H1 (cell line): ENCODE measurements at regions not wholly inside any gene's neighbourhood (a gene's known extent, or its start where the extent isn't known, plus 50 kb on each side); places are given as distances from the start of the nearest gene placed in this dataset.

ENCODE experiments used
- CHD2 ChIP-seq: IDR thresholded peaks from 2 replicates; pipeline ENCODE4 v1.6.1; 2012; ENCODE audit warnings: low read length, improper control_type of control experiment
- KDM4A ChIP-seq: IDR thresholded peaks from one replicate; pipeline ENCODE4 v1.7.1; 2012; ENCODE audit warnings: low read depth, mild to moderate bottlenecking, moderate library complexity, low read length, inconsistent platforms; ENCODE audit not compliant: severe bottlenecking
- MAFK ChIP-seq: IDR thresholded peaks from 2 replicates; pipeline ENCODE4 v1.6.1; 2012; ENCODE audit warnings: low read depth, mild to moderate bottlenecking, improper control_type of control experiment, low read length
- POLR2AphosphoS5 ChIP-seq: IDR thresholded peaks from 2 replicates; pipeline ENCODE4 v1.6.1; 2011; ENCODE audit warnings: low read depth, low read length
- RXRA ChIP-seq: IDR thresholded peaks from 2 replicates; pipeline ENCODE4 v1.6.1; 2011; ENCODE audit warnings: low read depth, mild to moderate bottlenecking, low read length, moderate library complexity; ENCODE audit not compliant: insufficient read depth
- SUZ12 ChIP-seq: fragments of 200-600 bp; sonication (generic); IDR thresholded peaks from 2 replicates; pipeline ENCODE4 v1.6.1; 2012; ENCODE audit warnings: mild to moderate bottlenecking, inconsistent platforms, low read length, moderate library complexity, mixed read lengths
- TF ChIP-seq, protein P1 (sequence below): IDR thresholded peaks from 2 replicates; pipeline ENCODE4 v1.6.1; 2012; ENCODE audit warnings: inconsistent platforms
- TF ChIP-seq, protein P2 (sequence below), 3 experiments: IDR thresholded peaks; 1 replicate in 2 of 3; 2 replicates in 1 of 3; pipeline versions ENCODE4 v1.5.1 to v1.6.1; 2011; ENCODE audit warnings: low read length in 3 of 3, mild to moderate bottlenecking in 3 of 3, inconsistent platforms in 2 of 3, low read depth in 1 of 3, moderate library complexity in 1 of 3; ENCODE audit not compliant: insufficient read depth in 1 of 3; ENCODE audit errors: control extremely low read depth in 1 of 3

DNA sequence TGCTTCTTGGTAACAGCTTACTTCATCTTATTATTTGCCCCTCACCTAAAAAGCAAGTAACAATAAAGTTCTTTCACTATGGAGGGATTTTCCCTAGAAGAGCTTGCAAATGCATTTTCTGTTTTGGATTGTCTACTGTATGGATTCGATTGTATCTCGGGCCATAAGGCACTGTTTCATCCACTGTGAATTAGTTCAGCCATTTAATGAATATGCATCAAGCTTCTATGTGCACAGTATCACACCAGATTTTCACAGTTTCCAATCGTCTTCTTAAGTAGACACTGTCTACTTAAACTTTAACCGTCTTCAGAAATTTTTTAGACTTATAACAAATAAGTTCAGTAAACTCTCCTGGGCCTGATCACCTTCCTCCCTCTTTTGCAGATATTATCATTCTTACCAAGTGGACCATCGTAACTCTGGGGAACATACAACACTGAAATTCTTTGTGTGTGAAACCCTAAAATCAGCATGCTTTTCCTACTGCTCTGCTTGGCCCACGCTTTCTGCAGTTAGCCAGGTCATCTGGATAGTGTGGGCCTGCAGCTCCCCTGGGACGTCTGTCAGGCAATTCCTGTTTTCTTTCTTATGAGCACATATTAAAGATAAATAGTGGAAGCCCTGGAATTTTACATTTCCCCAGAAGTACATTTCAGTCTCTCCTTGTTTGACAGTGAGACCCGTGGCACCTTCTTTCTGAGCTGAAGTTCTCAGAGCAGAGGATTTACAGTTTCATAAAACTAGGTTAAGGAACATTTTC lies 136.5 kb upstream of the PDE10A start (continued):
- TF ChIP-seq, protein P1, sequence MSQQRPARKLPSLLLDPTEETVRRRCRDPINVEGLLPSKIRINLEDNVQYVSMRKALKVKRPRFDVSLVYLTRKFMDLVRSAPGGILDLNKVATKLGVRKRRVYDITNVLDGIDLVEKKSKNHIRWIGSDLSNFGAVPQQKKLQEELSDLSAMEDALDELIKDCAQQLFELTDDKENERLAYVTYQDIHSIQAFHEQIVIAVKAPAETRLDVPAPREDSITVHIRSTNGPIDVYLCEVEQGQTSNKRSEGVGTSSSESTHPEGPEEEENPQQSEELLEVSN: no peak
- TF ChIP-seq, protein P2, sequence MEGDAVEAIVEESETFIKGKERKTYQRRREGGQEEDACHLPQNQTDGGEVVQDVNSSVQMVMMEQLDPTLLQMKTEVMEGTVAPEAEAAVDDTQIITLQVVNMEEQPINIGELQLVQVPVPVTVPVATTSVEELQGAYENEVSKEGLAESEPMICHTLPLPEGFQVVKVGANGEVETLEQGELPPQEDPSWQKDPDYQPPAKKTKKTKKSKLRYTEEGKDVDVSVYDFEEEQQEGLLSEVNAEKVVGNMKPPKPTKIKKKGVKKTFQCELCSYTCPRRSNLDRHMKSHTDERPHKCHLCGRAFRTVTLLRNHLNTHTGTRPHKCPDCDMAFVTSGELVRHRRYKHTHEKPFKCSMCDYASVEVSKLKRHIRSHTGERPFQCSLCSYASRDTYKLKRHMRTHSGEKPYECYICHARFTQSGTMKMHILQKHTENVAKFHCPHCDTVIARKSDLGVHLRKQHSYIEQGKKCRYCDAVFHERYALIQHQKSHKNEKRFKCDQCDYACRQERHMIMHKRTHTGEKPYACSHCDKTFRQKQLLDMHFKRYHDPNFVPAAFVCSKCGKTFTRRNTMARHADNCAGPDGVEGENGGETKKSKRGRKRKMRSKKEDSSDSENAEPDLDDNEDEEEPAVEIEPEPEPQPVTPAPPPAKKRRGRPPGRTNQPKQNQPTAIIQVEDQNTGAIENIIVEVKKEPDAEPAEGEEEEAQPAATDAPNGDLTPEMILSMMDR (IDR thresholded peaks at IDR 0.05; ENCODE audit: control extremely low read depth in 1 of 3, insufficient read depth in 1 of 3, low read depth in 1 of 3, low read length in 3 of 3): no peak
- TF ChIP-seq KDM4A (no peak), CHD2 (no peak), SUZ12 (no peak), MAFK (no peak), RXRA (no peak), POLR2AphosphoS5 (no peak)
